HCT116 (cell line): ENCODE measurements at regions not wholly inside any gene's neighbourhood (a gene's known extent, or its start where the extent isn't known, plus 50 kb on each side); places are given as distances from the start of the nearest gene placed in this dataset.

ENCODE experiments used
- ATAC-seq: fragments of 200-7000 bp; cut with Tn5 transposase; 2 replicates; pipeline ENCODE4 v1.9.1; 2020; ENCODE audit warnings: mild to moderate bottlenecking, moderate library complexity
- BruUV-seq: library from RNA; stranded (reverse); fragments of 400-500 nt; replicated peaks from 2 replicates; lab custom pipeline; 2021; lab: Mats Ljungman, UMichigan
- CTCF ChIA-PET: fragments of 300-600 bp; sonication (Branson Sonifier 250); formaldehyde crosslinking; loops from one replicate; lab custom pipeline; 2021; ENCODE audit warnings: antibody characterized with exemption; lab: Charles Lee
- POLR2A ChIA-PET: fragments of 300-600, 350-600 bp; sonication (Branson Sonifier 250); formaldehyde crosslinking; loops from one replicate; lab custom pipeline; 2021; ENCODE audit warnings: antibody characterized with exemption; lab: Charles Lee
- RAD21 ChIA-PET, 2 experiments: fragments of 300-600 bp; sonication (Branson Sonifier 250); formaldehyde crosslinking; loops; one replicate each; lab custom pipeline; 2023; ENCODE audit warnings: low total read pairs in 2 of 2; ENCODE audit not compliant: uncharacterized antibody in 2 of 2, unreplicated experiment in 2 of 2, low non-redundant PET in 1 of 2; lab: Charles Lee
- DNase-seq: peaks from one replicate; pipeline ENCODE4 v3.0.0-alpha.2; 2010; ENCODE audit warnings: low read depth, low spot score
- H2AFZ ChIP-seq: fragments of 200-600 bp; shearing (Covaris generic), sonication (generic); 2 replicates; pipeline ENCODE4 v1.6.1; 2017; ENCODE audit warnings: low read depth, mixed run types, mixed read lengths, antibody characterized with exemption, low read length; ENCODE audit not compliant: poor library complexity, severe bottlenecking
- H3K27ac ChIP-seq: 2 replicates; pipeline ENCODE4 v1.5.1; 2012; ENCODE audit warnings: low read depth, low read length
- H3K27me3 ChIP-seq: fragments of 200-600 bp; sonication (generic); 2 replicates; pipeline ENCODE4 v1.6.1; 2016; ENCODE audit warnings: mixed run types, low read length, mixed read lengths; ENCODE audit not compliant: insufficient read depth
- H3K36me3 ChIP-seq, 2 experiments: fragments of 200-500 bp in 1 of 2; fragments of 200-600 bp in 1 of 2; sonication (Bioruptor generic) in 1 of 2; sonication (generic) in 1 of 2; 2 replicates each; pipeline versions ENCODE4 v1.5.1 to v1.6.1; 2014 to 2016; ENCODE audit warnings: low read length in 2 of 2, inconsistent platforms in 1 of 2, mixed read lengths in 1 of 2, mixed run types in 1 of 2; ENCODE audit not compliant: insufficient read depth in 2 of 2, control insufficient read depth in 1 of 2
- H3K4me1 ChIP-seq, 2 experiments: fragments of 200-600 bp in 1 of 2; sonication (generic) in 1 of 2; 2 replicates each; pipeline versions ENCODE4 v1.5.1 to v1.6.1; 2012 to 2017; ENCODE audit warnings: low read length in 2 of 2, inconsistent platforms in 1 of 2, mild to moderate bottlenecking in 1 of 2, mixed read lengths in 1 of 2, mixed run types in 1 of 2, moderate library complexity in 1 of 2; ENCODE audit not compliant: insufficient read depth in 2 of 2, control insufficient read depth in 1 of 2
- H3K4me2 ChIP-seq: fragments of 200-600 bp; sonication (generic); 2 replicates; pipeline ENCODE4 v1.6.1; 2017; ENCODE audit warnings: mixed run types, low read length, mixed read lengths
- H3K4me3 ChIP-seq, 2 experiments: fragments of 200-600 bp in 1 of 2; sonication (generic) in 1 of 2; replicated peaks in 1 of 2; 2 replicates each; pipeline ENCODE4 v1.5.1; 2011 to 2016; ENCODE audit warnings: low read length in 2 of 2, control low read depth in 1 of 2, low read depth in 1 of 2, mild to moderate bottlenecking in 1 of 2, mixed read lengths in 1 of 2, mixed run types in 1 of 2
- H3K79me2 ChIP-seq: fragments of 200-600 bp; sonication (generic); 2 replicates; pipeline ENCODE4 v1.6.1; 2017; ENCODE audit warnings: mild to moderate bottlenecking, mixed run types, low read length, moderate library complexity, mixed read lengths; ENCODE audit not compliant: insufficient read depth
- H3K9ac ChIP-seq: fragments of 200-600 bp; sonication (generic); 2 replicates; pipeline ENCODE4 v1.6.1; 2016; ENCODE audit warnings: low read length, mixed read lengths
- H3K9me2 ChIP-seq: fragments of 200-600 bp; sonication (generic), shearing (Covaris generic); 2 replicates; pipeline ENCODE4 v1.6.1; 2017; ENCODE audit warnings: mixed run types, mild to moderate bottlenecking, moderate library complexity; ENCODE audit not compliant: insufficient read depth
- H3K9me3 ChIP-seq, 2 experiments: fragments of 200-500 bp in 1 of 2; fragments of 200-600 bp in 1 of 2; sonication (Bioruptor generic) in 1 of 2; sonication (generic) in 1 of 2; 2 replicates each; pipeline ENCODE4 v1.6.1; 2014 to 2017; ENCODE audit warnings: low read length in 2 of 2, mixed read lengths in 2 of 2, inconsistent platforms in 1 of 2, low read depth in 1 of 2, mild to moderate bottlenecking in 1 of 2, mixed run types in 1 of 2, moderate library complexity in 1 of 2; ENCODE audit not compliant: control insufficient read depth in 1 of 2, insufficient read depth in 1 of 2
- H4K20me1 ChIP-seq: fragments of 200-600 bp; sonication (generic), shearing (Covaris generic); 2 replicates; pipeline ENCODE4 v1.6.1; 2017; ENCODE audit warnings: mixed run types, mild to moderate bottlenecking, moderate library complexity; ENCODE audit not compliant: insufficient read depth
- CEBPB ChIP-seq: IDR thresholded peaks from 2 replicates; pipeline ENCODE4 v1.6.1; 2012; ENCODE audit warnings: low read depth
- EGR1 ChIP-seq: IDR thresholded peaks from 2 replicates; pipeline ENCODE4 v1.6.1; 2012; ENCODE audit warnings: low read depth
- EZH2phosphoT487 ChIP-seq: fragments of 200-600 bp; IDR thresholded peaks from 2 replicates; pipeline ENCODE4 v1.6.1; 2018; ENCODE audit warnings: antibody characterized with exemption, borderline replicate concordance
- POLR2A ChIP-seq: IDR thresholded peaks from 2 replicates; pipeline ENCODE4 v1.7.0; 2011; ENCODE audit warnings: borderline replicate concordance; ENCODE audit not compliant: insufficient read depth, insufficient read length; ENCODE audit errors: extremely low read depth
- RAD21 ChIP-seq: IDR thresholded peaks from 2 replicates; pipeline ENCODE4 v1.6.1; 2012; ENCODE audit warnings: low read depth, mild to moderate bottlenecking
- SIN3A ChIP-seq: IDR thresholded peaks from 2 replicates; pipeline ENCODE4 v1.6.1; 2012; ENCODE audit warnings: low read depth
- TCF7L2 ChIP-seq: IDR thresholded peaks from 2 replicates; pipeline ENCODE4 v1.7.0; 2011; ENCODE audit warnings: borderline replicate concordance, inconsistent platforms; ENCODE audit not compliant: insufficient read depth, insufficient read length; ENCODE audit errors: extremely low read depth
- ZNF274 ChIP-seq: fragments of 200-500 bp; sonication (Bioruptor generic); IDR thresholded peaks from 2 replicates; pipeline ENCODE4 v1.6.1; 2014; ENCODE audit warnings: mild to moderate bottlenecking, low read depth, low read length, inconsistent platforms
- intact Hi-C: fragments of 100-400 bp; cut with micrococcal nuclease; formaldehyde crosslinking; loops from 2 replicates; pipeline ENCODE4 v1.10.0; 2022
- TF ChIP-seq, protein P1 (sequence below): IDR thresholded peaks from 2 replicates; pipeline ENCODE4 v1.6.1; 2011; ENCODE audit warnings: mild to moderate bottlenecking, low read length, moderate library complexity; ENCODE audit not compliant: insufficient replicate concordance; ENCODE audit errors: extremely low read depth
- TF ChIP-seq, protein P2 (sequence below): IDR thresholded peaks from 2 replicates; pipeline ENCODE4 v1.6.1; 2012
- TF ChIP-seq, protein P3 (sequence below), 3 experiments: fragments of 200-600 bp in 1 of 3; sonication (generic) in 1 of 3; IDR thresholded peaks in 2 of 3; conservative IDR thresholded peaks in 1 of 3; 2 replicates each; pipeline ENCODE4 v1.5.1; 2012 to 2017; ENCODE audit warnings: low read depth in 2 of 3, low read length in 2 of 3, antibody characterized with exemption in 1 of 3, borderline replicate concordance in 1 of 3, control low read depth in 1 of 3, mild to moderate bottlenecking in 1 of 3, mixed read lengths in 1 of 3, mixed run types in 1 of 3, moderate library complexity in 1 of 3; ENCODE audit not compliant: insufficient read depth in 1 of 3
- TF ChIP-seq, protein P4 (sequence below): IDR thresholded peaks from 2 replicates; pipeline ENCODE4 v1.6.1; 2012; ENCODE audit warnings: low read depth
- TF ChIP-seq, protein P5 (sequence below): IDR thresholded peaks from 2 replicates; pipeline ENCODE4 v1.6.1; 2012

GRCh38 chr1:79585801-79586200, 579.3 kb upstream of the ADGRL4 start:
- ATAC-seq (no peak), DNase-seq (no peak)
- intact Hi-C loops = no loop called here
- Histone ChIP-seq H3K9ac (no peak overlapping the region), H3K36me3 (no peaks in the 10 kb centered on the region), H3K4me2 (no peak overlapping the region), H3K79me2 (no peaks in the 10 kb centered on the region), H4K20me1 (no peaks in the 10 kb centered on the region), H3K4me3 (no peak overlapping the region), H3K27me3 (no peaks in the 10 kb centered on the region), H2AFZ (no peak overlapping the region), H3K4me1 (no peaks in the 10 kb centered on the region), H3K27ac (no peak overlapping the region), H3K9me2 (no peaks in the 10 kb centered on the region), H3K9me3 (no peaks in the 10 kb centered on the region; a peak in 1 of 4 replicates)
- TF ChIP-seq, protein P1, sequence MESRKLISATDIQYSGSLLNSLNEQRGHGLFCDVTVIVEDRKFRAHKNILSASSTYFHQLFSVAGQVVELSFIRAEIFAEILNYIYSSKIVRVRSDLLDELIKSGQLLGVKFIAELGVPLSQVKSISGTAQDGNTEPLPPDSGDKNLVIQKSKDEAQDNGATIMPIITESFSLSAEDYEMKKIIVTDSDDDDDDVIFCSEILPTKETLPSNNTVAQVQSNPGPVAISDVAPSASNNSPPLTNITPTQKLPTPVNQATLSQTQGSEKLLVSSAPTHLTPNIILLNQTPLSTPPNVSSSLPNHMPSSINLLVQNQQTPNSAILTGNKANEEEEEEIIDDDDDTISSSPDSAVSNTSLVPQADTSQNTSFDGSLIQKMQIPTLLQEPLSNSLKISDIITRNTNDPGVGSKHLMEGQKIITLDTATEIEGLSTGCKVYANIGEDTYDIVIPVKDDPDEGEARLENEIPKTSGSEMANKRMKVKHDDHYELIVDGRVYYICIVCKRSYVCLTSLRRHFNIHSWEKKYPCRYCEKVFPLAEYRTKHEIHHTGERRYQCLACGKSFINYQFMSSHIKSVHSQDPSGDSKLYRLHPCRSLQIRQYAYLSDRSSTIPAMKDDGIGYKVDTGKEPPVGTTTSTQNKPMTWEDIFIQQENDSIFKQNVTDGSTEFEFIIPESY = no peak
- TF ChIP-seq CEBPB (no peak), POLR2A (no peak), ZNF274 (no peak), EZH2phosphoT487 (no peak), RAD21 (no peak), EGR1 (no peak), TCF7L2 (no peak)
- no TSS peak for BruUV-seq
- ChIA-PET CTCF (no interaction called here), RAD21 (no interaction called here), POLR2A (no interaction called here)

DNA sequence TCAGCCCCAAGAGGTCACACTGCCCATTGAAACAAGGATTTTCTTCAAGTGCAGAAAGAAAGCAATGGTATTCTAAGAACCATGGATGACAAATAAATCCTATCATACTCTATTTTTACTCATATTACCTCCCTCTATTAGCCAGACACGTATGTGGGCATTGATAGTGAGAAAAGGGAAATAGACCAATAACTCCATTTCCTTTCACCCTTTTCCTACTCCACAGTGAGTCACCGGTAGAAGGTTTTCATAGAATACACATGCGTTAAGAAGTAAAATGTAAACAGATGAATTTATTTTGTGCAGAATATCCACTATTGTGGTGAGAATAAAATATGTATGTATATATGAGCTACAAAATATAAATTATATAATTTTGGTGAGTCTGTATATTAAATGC, 568.9 kb upstream of the ADGRL4 start:
- Histone ChIP-seq H2AFZ (no peak overlapping the region), H3K4me2 (no peak overlapping the region), H3K27ac (no peak overlapping the region), H3K79me2 (no peaks in the 10 kb centered on the region), H4K20me1 (no peaks in the 10 kb centered on the region), H3K36me3 (no peaks in the 10 kb centered on the region), H3K4me1 (no peaks in the 10 kb centered on the region), H3K9me2 (no peaks in the 10 kb centered on the region), H3K9ac (no peak overlapping the region), H3K27me3 (no peaks in the 10 kb centered on the region), H3K9me3 (no peaks in the 10 kb centered on the region), H3K4me3 (no peak overlapping the region)
- BruUV-seq = no TSS peak
- RAD21 ChIA-PET = no interaction called here
- intact Hi-C loops = no loop called here
- no peak for DNase-seq
- no peak for ATAC-seq
- POLR2A ChIA-PET = no interaction called here
- CTCF ChIA-PET = no interaction called here
- TF ChIP-seq SIN3A (no peak), TCF7L2 (no peak), EZH2phosphoT487 (no peak)
- TF ChIP-seq, protein P2, sequence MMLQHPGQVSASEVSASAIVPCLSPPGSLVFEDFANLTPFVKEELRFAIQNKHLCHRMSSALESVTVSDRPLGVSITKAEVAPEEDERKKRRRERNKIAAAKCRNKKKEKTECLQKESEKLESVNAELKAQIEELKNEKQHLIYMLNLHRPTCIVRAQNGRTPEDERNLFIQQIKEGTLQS = no peak
- TF ChIP-seq, protein P3, sequence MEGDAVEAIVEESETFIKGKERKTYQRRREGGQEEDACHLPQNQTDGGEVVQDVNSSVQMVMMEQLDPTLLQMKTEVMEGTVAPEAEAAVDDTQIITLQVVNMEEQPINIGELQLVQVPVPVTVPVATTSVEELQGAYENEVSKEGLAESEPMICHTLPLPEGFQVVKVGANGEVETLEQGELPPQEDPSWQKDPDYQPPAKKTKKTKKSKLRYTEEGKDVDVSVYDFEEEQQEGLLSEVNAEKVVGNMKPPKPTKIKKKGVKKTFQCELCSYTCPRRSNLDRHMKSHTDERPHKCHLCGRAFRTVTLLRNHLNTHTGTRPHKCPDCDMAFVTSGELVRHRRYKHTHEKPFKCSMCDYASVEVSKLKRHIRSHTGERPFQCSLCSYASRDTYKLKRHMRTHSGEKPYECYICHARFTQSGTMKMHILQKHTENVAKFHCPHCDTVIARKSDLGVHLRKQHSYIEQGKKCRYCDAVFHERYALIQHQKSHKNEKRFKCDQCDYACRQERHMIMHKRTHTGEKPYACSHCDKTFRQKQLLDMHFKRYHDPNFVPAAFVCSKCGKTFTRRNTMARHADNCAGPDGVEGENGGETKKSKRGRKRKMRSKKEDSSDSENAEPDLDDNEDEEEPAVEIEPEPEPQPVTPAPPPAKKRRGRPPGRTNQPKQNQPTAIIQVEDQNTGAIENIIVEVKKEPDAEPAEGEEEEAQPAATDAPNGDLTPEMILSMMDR (IDR thresholded peaks at IDR 0.05 in 2 of 3, conservative IDR thresholded peaks at IDR 0.05 in 1 of 3; ENCODE audit: borderline replicate concordance in 1 of 3, insufficient read depth in 1 of 3, low read depth in 2 of 3, low read length in 2 of 3) = no peak
- TF ChIP-seq, protein P4, sequence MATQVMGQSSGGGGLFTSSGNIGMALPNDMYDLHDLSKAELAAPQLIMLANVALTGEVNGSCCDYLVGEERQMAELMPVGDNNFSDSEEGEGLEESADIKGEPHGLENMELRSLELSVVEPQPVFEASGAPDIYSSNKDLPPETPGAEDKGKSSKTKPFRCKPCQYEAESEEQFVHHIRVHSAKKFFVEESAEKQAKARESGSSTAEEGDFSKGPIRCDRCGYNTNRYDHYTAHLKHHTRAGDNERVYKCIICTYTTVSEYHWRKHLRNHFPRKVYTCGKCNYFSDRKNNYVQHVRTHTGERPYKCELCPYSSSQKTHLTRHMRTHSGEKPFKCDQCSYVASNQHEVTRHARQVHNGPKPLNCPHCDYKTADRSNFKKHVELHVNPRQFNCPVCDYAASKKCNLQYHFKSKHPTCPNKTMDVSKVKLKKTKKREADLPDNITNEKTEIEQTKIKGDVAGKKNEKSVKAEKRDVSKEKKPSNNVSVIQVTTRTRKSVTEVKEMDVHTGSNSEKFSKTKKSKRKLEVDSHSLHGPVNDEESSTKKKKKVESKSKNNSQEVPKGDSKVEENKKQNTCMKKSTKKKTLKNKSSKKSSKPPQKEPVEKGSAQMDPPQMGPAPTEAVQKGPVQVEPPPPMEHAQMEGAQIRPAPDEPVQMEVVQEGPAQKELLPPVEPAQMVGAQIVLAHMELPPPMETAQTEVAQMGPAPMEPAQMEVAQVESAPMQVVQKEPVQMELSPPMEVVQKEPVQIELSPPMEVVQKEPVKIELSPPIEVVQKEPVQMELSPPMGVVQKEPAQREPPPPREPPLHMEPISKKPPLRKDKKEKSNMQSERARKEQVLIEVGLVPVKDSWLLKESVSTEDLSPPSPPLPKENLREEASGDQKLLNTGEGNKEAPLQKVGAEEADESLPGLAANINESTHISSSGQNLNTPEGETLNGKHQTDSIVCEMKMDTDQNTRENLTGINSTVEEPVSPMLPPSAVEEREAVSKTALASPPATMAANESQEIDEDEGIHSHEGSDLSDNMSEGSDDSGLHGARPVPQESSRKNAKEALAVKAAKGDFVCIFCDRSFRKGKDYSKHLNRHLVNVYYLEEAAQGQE = no peak
- TF ChIP-seq, protein P5, sequence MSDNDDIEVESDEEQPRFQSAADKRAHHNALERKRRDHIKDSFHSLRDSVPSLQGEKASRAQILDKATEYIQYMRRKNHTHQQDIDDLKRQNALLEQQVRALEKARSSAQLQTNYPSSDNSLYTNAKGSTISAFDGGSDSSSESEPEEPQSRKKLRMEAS = no peak
